EL (cell line): ENCODE measurements at regions not wholly inside any gene's neighbourhood (a gene's known extent, or its start where the extent isn't known, plus 50 kb on each side); places are given as distances from the start of the nearest gene placed in this dataset.
A peak's percentile ranks its signal among the peaks of the same experiment; 100 is the strongest.

Experiments used
- DNase-seq: peaks from one replicate; pipeline ENCODE4 v3.0.0-alpha.2; 2016

GRCh38 chr3:177764933-177765332 is 567.7 kb upstream of the TBL1XR1 start:
- DNase-seq: no peak

DNA sequence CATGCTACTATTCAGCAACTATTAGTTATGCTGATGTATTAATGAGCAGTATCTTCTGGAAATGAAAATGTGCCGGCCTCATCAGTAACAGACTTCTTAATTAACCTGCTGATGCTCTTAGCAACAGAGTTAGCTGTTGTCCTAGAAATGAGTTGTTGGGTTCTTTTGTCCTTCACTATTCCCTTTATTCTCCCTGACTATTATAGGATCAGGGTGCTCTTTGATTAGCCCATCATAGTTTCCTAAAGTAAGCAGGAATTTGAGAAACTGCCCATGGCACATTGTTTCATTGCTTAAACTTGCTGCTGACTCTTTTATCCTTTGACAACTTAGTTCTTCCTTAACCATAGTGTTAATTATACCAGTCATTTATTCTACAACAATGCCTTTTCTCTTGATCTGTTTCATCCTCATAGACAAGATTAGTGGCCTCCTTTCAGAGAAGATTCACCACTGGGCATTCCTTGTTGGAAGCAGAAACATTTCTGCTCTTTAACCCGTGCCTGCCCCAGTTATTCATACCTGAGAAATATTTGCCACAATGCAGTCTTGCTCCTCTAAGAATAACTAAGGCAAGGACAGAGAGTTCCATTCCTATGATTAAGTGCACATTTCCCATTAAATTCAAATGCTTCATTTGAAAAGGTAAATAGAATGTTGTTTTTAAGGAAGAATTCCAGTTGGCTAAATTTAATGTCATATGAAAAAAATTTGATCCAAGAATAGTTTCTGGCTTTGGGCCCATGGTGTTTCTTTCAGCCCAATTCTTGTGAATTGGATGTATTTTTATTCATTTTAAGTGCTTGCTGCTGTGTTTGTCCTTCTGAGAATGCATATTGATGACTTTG is 573.3 kb upstream of the TBL1XR1 start:
- peak; percentile 82 for DNase-seq

GRCh38 chr3:177771780-177772179 is 574.5 kb upstream of the TBL1XR1 start:
- no peak for DNase-seq

DNA sequence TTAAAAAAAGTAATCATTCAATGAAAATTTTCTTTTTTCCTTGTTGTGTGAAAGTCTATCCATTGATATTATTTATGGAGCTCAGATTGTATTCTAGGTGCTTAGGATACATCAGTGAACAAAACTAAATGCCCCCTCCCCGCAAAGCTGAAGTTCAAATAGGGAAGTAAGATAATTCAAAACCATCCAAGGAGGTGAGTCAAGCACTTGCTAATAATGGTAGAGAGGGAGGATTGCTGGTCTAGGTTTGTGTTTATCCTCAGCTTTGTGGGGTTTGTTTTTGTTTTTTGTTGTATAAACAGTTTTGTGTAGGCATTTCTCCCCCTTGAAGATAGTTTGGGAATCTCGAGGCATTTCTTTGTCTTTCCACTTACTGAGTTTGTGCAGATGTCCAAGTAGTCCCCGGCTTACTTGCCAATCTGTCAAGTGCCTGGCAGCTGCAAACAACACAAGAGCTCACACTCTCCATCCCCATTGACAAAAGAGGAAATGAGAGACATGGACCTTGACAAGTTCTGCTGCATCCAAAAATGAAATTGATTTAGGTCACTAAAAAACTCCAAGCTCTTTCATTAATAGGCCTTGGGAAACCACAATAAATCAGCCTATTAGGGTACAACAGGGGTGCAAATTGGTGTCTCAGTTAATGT is 575.8 kb upstream of the TBL1XR1 start:
- no peak for DNase-seq

- DNase-seq: no peak
Observed at GRCh38 chr3:177773717-177774116, 576.4 kb upstream of the TBL1XR1 start.

GRCh38 chr3:177776661-177777101 is 579.4 kb upstream of the TBL1XR1 start:
- peak; percentile 82 for DNase-seq

DNA sequence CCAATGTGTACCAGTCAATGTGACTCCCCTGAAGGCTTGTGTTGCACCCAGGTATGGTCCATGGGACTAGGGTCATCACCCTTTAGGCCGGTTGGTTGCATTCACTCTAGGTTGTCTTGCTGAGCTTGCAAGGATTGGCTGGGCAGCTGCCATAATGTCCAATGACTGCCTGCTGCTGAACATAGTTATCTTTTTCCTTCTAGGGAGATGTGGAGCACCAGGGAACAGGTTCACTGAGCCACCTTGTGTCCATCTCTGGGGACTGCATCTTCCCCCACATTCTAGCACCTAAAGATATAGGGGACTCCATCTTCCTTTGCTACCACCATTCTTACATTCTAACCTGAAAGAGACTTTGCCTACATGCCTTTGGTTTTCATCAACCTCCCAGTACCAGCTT is 580.4 kb upstream of the TBL1XR1 start:
- DNase-seq: peak; percentile 77

- DNase-seq: no peak
Observed at GRCh38 chr3:177778633-177779032, 581.4 kb upstream of the TBL1XR1 start.

GRCh38 chr3:177781686-177782161 is 584.4 kb upstream of the TBL1XR1 start:
- DNase-seq: peak; percentile 80

GRCh38 chr3:177783338-177783737 is 586.1 kb upstream of the TBL1XR1 start:
- no peak for DNase-seq

- no peak for DNase-seq
Observed at GRCh38 chr3:177783767-177784166, 586.5 kb upstream of the TBL1XR1 start.

DNA sequence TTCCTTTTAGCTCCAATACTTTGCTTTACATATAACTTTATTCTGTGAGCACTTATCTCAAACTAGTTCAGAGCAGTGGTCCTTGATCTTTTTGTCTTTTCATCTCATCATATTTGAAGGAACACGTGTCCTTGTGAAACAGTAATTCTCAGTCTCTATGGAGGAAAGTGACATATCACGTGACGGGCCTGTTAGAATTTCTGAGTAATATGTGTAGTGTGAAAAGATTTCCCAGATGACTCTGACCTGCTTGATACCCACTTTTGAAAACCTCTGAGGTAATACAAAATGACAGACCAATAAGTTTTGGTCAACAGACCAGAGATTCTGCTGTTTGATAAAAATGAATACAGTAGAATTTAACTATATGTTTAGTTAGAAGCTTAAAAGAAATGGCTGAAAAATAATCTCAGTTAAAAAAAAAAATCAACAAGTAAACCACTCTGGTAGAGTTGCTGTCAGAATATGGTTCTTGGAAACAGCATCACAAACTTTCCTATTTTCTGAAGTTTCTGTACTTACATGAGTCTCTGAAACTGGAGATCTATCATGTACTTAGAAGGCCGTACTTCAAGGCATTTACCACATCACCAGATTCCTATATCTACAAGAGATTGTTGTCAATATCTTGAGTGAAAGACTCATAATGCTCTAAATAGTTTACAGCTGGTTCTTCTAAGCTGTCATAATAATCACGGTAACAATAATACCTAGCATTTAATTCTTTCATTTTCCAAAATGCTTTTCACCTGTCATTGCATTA is 590.2 kb upstream of the TBL1XR1 start:
- no peak for DNase-seq

DNA sequence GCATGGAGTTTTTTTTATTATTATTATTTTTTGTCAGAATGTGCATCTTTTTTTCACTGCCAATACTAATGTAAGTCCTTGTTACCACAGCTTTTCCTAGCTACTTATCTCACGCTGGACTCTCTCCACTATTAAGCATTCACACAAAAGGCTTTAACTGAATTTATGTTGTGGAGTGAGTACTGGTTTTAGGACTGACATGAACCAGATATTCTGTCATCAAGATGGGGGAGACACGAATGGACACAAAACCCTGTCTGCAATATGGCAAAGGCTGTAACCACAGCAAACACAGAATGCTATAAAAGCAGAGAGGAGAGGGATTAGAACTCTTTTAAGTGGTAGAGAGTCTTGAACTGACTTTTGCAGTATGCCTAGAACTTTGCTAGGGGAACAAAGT is 592.2 kb upstream of the TBL1XR1 start:
- no peak for DNase-seq

DNA sequence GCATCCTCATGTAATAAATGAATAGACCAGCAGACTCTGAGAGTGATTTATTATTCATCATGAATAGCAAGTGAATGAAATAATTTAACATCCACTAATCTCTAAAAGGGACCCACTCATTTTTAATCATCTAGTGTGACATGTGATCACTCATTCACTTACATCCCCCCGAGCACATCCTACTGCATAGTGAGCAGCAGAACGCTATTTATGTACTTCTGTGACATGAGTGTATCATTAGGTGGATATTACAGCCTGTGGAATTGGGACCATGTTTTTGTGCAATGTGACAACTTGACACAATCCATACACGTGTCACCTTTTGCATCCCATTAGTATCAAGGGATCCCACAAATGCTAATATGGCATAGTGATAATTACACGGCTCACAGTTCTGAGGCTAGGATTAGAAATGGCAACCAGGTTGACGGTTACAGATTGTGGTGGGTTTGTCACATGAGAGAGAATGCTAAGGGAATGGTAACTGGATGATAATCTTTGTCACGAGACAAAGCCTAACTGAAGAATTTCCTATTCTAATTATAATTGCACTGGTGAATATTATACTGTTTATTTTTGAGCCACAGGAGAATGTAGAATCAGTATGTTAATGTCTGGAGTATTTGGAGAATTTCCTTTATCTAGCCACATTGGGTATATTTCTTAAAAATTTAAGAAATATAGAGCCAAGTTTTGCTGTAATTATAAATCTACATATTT is 595.2 kb upstream of the TBL1XR1 start:
- DNase-seq: peak; percentile 78

DNA sequence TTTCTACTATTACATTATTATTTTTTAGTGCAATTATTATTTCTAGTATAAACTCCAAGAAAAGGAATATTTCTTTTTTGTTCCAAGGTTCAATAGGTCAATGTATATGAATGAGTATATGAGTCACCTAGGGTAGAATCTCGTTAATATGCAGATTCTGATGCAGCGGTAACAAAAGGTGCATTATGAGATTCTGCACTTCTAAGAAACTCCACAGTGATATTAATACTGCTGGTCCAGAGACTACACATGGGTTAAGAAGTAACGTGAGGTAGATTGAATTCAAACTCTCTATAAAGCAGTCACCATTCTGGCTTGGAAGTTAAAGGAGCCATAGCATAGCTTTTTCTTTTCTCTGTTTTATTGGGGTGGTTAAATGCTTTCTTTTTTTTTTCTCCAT is 596.2 kb upstream of the TBL1XR1 start:
- no peak for DNase-seq

- no peak for DNase-seq
Observed at GRCh38 chr3:177795216-177795615, 597.9 kb upstream of the TBL1XR1 start.

- DNase-seq: no peak
Observed at GRCh38 chr3:177795859-177796258, 598.6 kb upstream of the TBL1XR1 start.

DNA sequence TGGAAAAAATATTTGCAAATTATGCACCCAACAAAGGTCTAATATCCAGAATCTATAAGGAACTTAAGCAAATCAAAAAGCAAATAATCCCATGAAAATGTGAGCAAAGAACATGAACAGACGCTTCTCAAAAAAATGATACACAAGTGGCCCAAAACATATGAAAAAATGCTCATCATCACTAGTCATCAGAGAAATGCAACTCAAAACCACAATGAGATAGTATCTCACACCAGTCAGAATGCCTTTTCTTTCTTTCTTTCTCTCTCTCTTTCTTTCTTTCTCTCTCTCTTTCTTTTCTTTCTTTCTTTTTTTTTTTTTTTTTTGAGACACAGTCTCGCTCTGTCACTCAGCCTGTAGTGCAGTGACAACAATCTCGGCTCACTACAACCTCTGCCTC is 602.9 kb upstream of the TBL1XR1 start:
- peak; percentile 78 for DNase-seq

- DNase-seq: peak; percentile 77
Observed at GRCh38 chr3:177800561-177800960, 603.3 kb upstream of the TBL1XR1 start.

- peak; percentile 56 for DNase-seq
Observed at GRCh38 chr3:177802151-177802900, 605.0 kb upstream of the TBL1XR1 start.

GRCh38 chr3:177803500-177803899 is 606.2 kb upstream of the TBL1XR1 start:
- no peak for DNase-seq

- no peak for DNase-seq
Observed at GRCh38 chr3:177804032-177804431, 606.8 kb upstream of the TBL1XR1 start.
